NCI-H187 (cell line): ENCODE measurements at regions not wholly inside any gene's neighbourhood (a gene's known extent, or its start where the extent isn't known, plus 50 kb on each side); places are given as distances from the start of the nearest gene placed in this dataset.
"Not testable (repeated sequence)": the region's sequence is repeated elsewhere in the genome, so short reads cannot be mapped to it uniquely, and the experiment has no call there.

Source experiments
- DNase-seq, 2 experiments: peaks; one replicate each; lab custom pipeline; 2025; lab: John Stamatoyannopoulos, UW

DNA sequence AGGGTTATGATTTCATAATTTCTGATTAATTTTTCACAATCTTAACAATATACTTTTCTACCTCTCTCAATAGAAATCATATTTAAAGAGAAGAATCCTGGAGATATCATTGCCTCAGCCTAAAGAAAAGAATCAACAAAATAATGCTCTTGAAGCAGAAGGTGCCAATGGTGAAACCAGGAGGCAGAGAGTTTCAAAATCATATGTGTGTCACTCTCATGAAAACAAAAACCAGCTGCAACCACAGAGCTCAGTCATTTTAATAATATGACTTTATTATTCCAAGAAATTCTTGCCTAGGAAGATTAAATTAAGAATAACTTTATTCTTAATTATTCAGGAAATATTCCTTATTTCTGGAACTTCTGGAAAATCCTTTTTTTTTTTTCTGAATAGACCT, 266.8 kb upstream of the ACTBL2 start:
- no peak for DNase-seq

DNA sequence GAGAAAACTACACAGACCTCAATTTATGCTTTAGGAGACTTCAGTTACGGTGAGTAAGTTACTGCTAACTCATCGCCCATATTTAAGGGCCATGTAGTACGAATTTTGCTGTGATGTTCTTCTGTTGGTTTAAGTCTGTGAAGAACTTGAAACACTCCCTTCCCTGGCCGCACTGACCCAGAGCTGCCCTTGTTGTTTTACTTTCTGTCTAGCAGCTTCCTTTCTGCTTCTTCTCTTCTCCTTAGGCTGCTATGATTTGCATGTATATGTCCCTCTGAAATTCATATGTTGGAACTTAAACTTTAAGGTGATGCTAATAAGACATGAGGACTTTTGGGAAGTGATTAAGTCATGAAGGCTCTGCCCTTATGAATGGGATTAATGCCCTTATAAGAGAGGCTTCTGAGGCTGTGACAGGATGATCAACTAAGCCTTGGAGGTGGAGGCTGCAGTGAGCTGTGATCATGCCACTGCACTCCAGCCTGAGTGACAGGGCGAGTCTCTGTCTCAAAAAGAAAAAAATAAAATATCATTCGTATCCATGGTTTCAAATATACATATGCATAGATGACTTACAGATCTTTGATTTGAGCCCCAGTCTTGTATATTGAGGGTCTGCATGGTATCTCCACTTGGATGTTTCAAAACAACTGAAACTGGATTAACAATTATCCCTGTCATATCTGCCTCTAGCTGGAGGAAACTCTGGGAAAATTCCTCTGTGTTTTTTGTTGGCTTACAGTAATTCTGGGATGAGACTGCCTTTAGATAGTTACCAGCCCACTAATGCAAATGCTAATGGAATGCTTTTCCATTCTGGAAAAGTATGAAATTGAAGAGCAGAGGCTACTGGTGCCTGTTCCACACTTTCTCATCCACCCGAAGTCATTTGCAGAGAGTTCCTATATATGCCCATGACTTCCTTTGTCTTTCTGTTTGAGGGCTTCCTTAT, 263.4 kb upstream of the ACTBL2 start:
- DNase-seq = no peak

- no peak for DNase-seq
Observed at GRCh38 chr5:57745029-57745428, 262.4 kb upstream of the ACTBL2 start.

GRCh38 chr5:57741336-57741735, 258.7 kb upstream of the ACTBL2 start:
- no peak for DNase-seq

DNA sequence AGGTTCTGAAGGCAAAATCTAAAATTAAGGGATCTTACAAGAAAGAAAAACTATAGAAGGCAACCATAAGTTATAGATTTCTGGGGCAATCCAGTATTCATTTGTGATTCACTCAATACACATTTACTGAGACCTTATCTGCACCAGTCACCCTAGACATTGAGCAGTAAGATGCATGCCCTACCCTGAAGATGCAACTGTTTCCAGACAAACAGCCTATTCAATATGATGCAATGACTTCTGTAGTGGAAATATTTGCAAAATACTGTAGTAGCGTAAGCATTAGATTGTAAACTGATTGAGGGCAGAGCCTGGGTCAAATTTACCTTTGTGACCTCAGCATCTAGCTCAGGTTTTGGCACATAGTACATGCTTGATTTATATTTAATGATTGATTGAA, 256.2 kb upstream of the ACTBL2 start:
- no peak for DNase-seq

DNA sequence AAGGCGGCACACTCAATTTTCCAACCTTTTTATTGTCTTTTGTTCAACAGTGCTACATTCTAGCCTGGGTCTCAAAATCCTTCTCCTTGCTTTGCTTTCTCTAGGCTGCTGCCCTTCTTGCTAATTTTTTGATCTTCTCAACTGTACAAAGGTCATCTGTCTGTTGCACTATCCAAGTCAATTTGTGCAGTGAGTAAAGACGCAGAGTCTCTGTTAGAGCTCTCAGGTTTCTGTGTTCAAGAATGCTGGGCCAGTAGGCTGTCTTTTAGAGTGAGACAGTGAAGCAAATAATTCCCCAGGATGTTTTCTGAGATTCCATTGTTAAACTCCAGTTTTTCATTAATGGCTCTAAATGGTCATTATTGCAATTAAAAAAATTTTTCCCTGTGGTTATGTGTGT, 255.7 kb upstream of the ACTBL2 start:
- DNase-seq = no peak

GRCh38 chr5:57736716-57737115, 254.1 kb upstream of the ACTBL2 start:
- DNase-seq = no peak

GRCh38 chr5:57735279-57736153, 252.9 kb upstream of the ACTBL2 start:
- not testable (repeated sequence) for DNase-seq

DNA sequence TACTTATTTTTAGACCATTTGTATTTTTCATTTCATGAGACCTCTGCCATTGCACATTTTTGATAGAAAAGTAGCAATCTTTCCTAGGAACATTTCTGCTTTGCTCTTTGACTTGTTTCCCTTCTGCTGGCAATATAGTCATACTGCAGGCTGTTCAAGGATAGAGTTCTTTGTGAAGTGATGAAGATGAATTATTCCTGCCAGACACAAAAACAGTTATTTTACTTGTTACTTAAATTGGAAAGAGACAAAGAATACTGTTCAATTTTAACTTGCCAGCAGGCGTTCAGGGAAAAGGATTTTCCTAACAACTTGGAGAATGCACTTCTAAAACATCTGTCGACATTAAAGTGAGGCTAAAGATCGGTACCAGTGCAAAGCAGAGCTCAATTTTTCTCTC, 251.7 kb upstream of the ACTBL2 start:
- DNase-seq = no peak

DNA sequence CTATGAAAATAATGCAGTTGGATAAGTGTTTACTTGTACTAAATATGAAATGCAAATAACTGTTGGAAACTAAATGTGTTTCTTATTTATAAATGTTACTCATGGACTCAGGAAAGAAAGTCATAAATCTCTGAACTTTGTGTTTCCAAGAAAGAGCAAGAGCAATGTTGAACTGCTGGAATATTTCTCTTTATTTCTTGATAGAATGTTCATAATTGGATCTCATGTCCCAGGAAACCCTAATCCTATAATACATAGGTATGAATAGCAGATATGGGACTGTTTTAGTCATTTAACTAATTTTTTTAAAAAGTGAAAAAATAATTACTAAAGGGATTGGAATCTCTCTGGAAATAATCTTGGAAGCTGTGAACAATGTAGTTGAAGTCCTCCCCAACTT, 245.0 kb upstream of the ACTBL2 start:
- no peak for DNase-seq

DNA sequence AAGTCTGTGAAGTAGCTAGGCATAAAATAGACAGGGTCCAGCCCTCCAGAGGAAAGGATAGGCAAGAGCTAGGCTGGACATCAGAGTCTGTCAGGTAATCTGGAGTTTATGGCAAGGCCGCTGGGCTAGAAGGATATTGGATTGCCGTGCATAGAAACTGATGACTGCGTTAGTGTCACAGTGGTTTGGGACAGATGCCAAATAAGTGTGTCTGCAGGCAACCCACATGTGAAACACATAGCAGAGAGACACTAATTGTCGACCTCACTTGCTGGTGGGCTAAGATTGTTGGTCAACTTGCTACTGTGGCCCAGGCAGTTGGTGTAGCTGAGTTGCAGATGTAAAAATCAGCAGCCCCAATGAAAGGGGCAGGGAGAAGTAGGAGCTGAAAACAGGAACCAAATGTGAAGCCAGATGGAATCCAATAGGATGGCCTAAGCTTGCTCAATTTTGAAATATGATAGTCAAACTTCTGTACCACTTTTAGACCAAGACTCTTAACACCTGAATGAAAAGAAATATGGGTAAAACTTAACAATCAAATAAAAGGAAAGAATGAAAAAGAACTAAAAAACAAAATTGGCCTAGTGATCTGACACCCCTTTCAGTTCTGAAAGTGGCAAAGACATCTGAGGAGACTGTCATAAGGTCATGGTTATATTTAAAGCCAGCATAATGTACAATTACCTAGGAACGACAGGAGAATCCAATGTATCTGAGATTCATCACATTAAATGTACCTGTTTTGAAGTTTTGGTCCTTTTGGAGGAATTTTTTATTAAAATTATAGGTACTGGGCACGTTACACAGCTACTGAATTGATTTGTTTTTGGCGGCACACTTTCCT, 243.3 kb upstream of the ACTBL2 start:
- no peak for DNase-seq

GRCh38 chr5:57724836-57725235, 242.2 kb upstream of the ACTBL2 start:
- no peak for DNase-seq

GRCh38 chr5:57721226-57721625, 238.6 kb upstream of the ACTBL2 start:
- no peak for DNase-seq

- DNase-seq = no peak
Observed at GRCh38 chr5:57720656-57721055, 238.0 kb upstream of the ACTBL2 start.

DNA sequence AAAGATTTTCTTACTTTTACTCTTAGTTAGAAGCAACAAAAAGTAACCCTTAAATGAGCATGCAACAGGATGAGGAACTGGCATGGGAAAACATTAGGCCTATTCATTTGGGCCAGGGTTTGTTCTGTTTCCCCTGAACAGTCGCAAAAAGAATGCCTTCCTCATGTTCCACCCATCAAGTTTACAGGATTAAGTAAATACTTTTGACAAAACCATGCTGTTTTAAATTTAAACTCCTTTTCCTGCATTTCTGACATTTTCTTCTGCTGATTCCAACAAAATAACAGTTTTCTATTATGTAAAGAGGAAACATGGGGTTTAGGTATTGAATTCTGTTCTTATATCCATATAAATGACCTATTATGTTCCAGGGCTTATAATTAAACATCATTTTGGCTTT, 236.6 kb upstream of the ACTBL2 start:
- DNase-seq = no peak

DNA sequence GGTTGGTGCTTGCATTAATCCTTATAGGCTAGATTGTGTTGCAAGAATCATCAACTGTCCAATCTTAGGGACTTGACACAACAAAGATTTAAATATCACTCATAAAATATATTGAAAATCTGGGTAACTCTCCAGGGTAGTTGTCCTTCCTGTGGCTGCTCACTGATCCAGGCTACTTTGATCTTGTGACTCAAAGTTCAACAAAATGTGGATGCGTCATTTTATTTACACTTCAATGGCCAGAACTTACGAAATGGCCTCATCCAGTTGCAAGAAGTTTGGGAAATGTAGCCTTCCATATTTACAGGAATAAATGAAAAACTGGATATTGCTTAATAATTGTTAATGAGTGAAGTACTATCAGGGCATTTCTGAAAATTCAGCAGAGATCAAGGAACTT, 235.5 kb upstream of the ACTBL2 start:
- DNase-seq = no peak

- DNase-seq = no peak
Observed at GRCh38 chr5:57717555-57717954, 234.9 kb upstream of the ACTBL2 start.

DNA sequence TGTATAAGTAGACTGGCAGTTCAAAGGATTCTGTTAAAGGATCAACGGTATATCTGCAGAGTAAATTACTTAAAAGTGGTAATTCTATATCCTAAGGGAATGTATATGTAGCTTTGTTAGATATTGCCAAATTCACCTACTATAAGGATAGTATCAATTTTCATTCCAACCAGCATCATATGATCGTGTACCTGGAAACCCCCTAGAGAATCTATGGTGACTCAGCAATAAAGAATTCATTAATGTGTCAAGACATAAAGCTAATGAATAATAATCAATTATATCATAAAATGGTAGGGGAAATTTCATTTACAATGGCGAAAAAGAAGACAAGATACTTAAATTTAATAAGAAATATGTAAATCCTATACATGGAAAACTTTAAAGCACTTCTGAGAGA, 234.1 kb upstream of the ACTBL2 start:
- no peak for DNase-seq

DNA sequence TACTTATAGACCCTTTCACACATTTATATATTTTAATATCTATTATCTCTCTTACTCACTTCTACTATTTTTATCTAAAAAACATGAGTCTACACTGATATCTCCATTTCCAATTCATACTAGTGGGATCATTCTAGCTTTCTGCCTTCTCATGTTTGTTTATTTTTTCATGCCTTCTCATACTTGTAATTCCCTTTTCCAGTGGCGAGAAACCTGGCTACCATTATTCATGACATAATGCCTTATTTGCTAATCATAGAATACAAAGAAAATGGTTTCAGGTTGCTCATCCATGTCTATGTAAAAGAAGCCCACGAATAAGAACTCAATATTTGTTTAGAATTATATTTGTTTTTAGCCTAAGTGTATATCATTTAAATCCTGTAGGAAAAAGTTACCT, 232.7 kb upstream of the ACTBL2 start:
- DNase-seq = no peak

GRCh38 chr5:57713535-57713934, 230.9 kb upstream of the ACTBL2 start:
- not testable (repeated sequence) for DNase-seq

DNA sequence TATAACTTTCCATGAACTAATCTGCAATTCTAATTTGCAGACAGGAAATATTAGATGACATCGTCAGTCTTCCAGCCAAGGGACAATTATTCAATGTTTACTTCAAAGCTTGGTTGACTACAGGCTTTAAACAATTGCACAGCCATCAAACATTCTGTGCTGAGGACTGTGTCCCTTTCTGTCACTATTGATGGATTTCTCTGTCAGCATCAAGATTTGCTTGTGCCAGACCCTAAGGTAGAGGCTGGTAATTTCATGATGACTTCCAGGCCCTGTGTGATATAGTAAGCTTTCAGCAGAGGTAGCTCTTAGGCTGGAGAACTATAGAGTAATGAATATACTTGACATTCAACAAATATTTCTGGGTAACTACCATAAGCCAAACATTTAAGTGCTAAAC, 229.3 kb upstream of the ACTBL2 start:
- no peak for DNase-seq

DNA sequence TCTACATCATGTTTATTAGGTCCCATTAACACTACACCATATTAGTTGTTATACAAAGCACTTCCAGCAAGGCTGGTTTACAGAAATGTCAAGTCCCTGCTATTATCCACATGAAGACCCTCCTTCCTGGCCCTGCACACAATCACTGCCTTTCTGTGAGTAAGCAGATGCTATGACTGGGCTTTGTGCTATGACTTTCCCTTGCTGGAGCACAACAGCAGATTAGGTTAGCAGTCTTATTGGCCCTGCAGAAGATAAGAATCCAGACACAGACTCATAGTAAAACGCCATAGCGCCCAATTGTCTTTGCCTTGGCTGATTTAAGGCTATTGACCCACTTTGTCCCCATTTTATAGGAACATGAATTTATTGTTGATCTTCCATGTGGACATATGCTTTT, 228.9 kb upstream of the ACTBL2 start:
- no peak for DNase-seq
